LNCAP (cell line): ENCODE measurements at regions not wholly inside any gene's neighbourhood (a gene's known extent, or its start where the extent isn't known, plus 50 kb on each side); places are given as distances from the start of the nearest gene placed in this dataset.

Experiments
- TF ChIP-seq, protein P1 (sequence below): fragments of 450-650 bp; IDR thresholded peaks from 2 replicates; pipeline ENCODE4 v1.5.1; 2017; ENCODE audit warnings: mild to moderate bottlenecking

DNA sequence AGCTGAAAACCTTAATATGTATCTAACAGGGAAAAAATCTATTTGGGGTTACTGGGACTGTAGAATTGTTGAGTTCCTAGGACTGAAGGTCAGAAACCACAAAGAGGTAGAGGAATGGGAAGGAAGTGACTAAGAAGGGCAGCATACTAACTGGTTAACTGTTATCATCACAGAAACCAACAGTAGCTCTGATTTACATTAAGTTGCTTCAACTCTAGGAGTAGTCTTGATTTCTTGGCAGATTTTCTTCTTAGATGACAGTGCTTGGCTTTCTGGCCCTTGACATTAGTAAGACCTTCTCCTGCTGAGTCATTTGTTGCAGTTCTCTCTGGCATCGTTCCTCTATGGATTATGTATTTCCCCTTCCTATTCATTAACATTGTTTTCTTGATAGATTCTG is 116.1 kb upstream of the RASA1 start:
- TF ChIP-seq, protein P1, sequence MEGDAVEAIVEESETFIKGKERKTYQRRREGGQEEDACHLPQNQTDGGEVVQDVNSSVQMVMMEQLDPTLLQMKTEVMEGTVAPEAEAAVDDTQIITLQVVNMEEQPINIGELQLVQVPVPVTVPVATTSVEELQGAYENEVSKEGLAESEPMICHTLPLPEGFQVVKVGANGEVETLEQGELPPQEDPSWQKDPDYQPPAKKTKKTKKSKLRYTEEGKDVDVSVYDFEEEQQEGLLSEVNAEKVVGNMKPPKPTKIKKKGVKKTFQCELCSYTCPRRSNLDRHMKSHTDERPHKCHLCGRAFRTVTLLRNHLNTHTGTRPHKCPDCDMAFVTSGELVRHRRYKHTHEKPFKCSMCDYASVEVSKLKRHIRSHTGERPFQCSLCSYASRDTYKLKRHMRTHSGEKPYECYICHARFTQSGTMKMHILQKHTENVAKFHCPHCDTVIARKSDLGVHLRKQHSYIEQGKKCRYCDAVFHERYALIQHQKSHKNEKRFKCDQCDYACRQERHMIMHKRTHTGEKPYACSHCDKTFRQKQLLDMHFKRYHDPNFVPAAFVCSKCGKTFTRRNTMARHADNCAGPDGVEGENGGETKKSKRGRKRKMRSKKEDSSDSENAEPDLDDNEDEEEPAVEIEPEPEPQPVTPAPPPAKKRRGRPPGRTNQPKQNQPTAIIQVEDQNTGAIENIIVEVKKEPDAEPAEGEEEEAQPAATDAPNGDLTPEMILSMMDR: no peak

DNA sequence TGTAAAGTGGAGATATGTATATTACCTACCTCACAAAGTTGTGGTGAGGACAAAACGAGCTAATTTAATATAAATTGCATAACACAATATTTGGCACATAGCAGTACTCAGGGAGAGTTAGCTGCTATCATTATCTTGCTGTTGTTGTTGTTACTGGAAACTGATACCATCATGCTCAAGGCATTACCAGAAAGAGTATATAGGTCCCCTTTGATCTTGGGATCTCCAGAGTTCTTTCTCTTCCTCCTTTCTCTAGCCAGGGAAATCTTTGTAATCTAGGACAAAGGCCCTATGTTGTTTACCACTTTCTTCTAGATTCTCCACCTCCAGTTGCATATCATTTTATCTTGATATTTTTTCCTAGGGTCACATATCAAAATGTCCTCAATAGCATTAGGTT is 114.8 kb upstream of the RASA1 start:
- TF ChIP-seq, protein P1: no peak

DNA sequence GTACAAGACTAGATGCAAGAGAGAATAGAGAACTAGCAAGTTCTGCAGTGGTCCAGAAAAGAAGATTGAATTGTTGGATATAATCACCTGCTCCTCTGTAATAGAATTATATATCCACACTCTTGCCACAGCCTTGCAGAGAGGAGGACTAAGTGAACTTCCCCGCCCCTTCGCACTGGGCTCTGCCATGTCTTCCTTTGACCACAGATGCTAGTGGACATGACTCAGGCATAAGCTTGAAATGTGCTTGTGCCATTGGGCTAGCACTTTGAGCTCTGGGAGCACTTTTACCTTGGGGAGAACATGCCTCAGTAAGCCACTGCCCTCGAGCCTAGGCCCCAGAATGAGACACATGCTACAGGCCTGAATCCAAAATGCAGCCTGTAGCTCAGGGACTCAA is 113.5 kb upstream of the RASA1 start:
- TF ChIP-seq, protein P1: no peak

DNA sequence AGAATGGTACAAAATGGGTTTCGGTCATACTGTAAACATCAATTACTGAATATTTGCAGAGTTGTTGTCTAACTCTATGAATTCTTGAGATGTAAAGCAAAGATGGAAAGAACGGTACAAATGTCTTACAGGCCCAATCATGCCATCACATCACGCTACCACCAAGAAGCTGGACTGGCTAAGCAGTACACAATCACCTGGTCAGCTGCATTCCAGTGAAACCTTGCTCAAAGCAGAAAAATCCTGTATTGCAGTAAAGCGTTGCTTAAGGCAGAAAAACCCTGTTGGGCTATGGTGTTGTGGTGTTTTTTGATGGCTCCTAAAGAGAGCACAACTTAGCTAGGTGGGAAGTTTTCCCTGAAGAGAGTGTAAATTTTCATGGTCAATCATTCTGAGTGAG is 112.6 kb upstream of the RASA1 start:
- TF ChIP-seq, protein P1: no peak

DNA sequence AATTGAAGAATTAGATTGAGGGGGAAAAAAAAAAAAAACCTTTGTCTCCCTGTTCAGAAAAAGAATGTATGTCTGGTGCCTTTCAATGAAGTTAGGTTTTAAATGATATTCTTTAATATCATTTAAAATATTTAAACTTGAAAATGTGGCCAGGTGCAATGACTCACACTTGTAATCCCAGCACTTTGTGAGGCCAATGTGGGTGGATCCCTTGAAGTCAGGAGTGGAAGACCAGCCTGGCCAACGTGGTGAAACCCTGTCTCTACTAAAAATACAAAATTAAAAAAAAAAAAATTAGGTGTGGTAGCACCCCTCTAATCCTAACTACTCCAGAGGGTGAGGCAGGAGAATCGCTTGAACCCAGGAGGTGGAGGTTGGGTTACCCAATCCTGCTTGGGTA is 111.1 kb upstream of the RASA1 start:
- TF ChIP-seq, protein P1: no peak

DNA sequence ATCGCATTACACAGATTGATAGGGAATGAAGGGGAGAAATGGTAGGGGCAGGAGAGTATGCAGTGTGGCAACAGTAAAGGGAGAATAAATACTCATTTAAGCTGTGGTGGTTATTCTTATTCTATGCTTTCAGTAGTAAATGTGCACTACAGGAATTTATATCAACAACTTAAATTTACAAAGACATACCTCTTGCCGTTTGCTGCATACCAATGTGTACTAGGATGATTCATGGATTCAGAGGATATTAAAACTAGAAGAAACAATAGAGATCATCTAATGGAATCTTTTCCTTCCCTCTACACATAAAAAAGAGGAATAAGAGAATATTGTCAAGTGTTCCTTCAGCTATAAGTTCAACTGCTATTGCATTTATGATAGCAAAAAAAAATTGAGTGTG is 103.3 kb upstream of the RASA1 start:
- TF ChIP-seq, protein P1: no peak

DNA sequence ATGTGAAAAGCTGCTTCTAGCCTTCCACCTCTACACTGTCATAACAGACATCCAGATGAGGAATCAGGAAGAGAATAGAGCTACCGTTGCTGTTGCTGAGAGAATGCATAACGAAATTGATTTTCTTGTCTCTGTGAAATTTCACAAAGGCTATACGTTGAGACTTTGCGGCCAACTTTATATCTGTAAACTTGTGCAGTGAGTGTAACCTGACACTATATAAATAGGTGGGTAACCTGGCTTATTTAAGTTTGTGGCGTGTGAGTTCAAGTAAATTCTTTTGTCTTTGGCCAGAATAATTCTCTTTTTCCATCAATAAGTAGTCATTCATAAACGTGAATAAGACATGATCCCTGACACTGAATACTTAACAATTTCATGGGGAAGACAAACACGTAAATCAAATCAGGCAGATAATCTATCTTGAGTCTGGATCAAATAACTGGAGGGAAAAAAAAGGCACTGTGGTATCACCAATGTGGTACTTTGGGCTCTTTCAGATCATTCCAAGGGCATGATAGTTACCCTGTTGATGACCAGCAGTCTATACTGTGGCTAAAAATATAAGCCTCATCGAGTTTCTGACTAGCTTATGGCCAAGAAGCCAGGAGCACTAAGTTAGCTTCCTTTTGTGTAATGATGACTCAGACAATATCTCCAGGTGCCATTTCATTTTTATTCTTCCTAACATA is 98.2 kb upstream of the RASA1 start:
- TF ChIP-seq, protein P1: no peak

DNA sequence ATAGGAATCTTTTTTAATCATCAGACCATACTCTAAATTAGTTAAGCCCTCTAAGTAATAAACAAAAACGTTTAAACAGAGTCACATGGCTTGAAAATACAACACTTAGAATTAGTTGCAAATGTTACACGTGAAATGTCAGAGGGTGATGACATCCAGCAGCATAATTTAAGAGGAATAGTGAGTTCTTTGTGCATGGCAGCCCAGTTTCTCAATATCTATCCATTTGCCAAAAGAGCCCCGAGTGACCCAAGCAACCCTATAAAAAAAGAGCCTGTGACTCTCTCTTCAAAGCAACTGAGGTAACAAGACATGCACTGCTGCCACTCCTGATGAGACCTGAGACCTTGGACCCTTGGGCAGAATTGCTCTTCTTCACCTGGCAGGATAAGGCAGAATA is 96.9 kb upstream of the RASA1 start:
- TF ChIP-seq, protein P1: no peak
